GM10266 (cell line): ENCODE measurements at regions not wholly inside any gene's neighbourhood (a gene's known extent, or its start where the extent isn't known, plus 50 kb on each side); places are given as distances from the start of the nearest gene placed in this dataset.

ENCODE experiments used
- DNase-seq: peaks from one replicate; pipeline ENCODE4 v3.0.0; 2012; ENCODE audit errors: extremely low spot score
- TF ChIP-seq, protein P1 (sequence below): IDR thresholded peaks from 2 replicates; pipeline ENCODE4 v1.5.1; 2012; ENCODE audit warnings: mild to moderate bottlenecking, low read depth; ENCODE audit not compliant: control insufficient read depth, insufficient read depth; ENCODE audit errors: missing control alignments

DNA sequence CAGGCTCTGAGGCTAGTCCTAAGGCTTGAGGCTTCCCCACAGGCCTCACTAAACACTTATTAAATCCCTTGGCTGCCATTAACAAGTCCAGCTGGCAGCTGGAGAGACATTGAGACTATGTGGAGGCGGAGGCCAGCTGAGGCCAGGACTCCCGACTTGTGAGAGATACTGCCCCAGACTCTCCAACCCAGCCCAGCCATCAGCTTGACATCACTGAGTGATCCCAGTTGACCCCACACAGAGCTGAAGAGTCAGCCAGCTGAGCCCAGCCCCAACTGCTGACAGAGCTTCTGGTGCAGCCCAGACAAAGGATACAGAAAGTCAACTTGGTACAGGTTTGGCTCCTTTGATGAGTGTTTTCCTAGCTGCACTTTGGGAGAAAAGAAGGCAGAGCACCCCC, 343.1 kb downstream of the C16orf95 start:
- no peak for DNase-seq
- TF ChIP-seq, protein P1, sequence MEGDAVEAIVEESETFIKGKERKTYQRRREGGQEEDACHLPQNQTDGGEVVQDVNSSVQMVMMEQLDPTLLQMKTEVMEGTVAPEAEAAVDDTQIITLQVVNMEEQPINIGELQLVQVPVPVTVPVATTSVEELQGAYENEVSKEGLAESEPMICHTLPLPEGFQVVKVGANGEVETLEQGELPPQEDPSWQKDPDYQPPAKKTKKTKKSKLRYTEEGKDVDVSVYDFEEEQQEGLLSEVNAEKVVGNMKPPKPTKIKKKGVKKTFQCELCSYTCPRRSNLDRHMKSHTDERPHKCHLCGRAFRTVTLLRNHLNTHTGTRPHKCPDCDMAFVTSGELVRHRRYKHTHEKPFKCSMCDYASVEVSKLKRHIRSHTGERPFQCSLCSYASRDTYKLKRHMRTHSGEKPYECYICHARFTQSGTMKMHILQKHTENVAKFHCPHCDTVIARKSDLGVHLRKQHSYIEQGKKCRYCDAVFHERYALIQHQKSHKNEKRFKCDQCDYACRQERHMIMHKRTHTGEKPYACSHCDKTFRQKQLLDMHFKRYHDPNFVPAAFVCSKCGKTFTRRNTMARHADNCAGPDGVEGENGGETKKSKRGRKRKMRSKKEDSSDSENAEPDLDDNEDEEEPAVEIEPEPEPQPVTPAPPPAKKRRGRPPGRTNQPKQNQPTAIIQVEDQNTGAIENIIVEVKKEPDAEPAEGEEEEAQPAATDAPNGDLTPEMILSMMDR = no peak

- TF ChIP-seq, protein P1 = no peak
- no peak for DNase-seq
Measured at GRCh38 chr16:86975445-86975844, 341.7 kb downstream of the C16orf95 start.

GRCh38 chr16:86977076-86977676, 340.0 kb downstream of the C16orf95 start:
- no peak for DNase-seq
- TF ChIP-seq, protein P1 = no peak

DNA sequence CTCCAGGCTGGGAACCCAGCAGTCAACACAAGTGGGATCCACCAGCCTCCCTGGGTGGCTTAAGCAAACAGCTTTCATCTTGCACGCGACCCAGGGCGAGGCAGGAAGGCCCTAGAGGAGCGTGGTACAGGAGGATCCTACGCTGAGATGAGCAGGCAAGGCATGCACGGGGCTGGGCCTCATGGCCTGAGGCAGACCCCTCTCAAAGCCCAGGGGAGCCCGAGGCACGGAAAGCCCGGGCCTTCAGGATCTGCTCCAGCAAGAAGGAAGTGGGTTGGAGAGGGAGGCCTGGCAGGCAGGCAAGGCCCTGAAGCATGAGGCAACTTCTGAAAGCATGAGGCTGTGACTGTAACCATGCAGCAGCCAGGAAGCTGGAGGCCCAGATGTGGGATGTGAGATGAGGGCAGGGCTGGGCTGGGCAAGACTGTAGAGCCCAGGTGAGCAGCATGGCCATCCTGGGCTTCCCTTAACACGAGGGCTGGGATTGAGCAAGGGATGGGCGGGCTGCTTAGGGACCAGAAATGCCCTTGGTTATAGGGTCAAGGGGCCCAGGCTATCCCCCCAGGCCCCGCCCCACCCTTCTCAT, 338.7 kb downstream of the C16orf95 start:
- DNase-seq = no peak
- TF ChIP-seq, protein P1 = no peak

DNA sequence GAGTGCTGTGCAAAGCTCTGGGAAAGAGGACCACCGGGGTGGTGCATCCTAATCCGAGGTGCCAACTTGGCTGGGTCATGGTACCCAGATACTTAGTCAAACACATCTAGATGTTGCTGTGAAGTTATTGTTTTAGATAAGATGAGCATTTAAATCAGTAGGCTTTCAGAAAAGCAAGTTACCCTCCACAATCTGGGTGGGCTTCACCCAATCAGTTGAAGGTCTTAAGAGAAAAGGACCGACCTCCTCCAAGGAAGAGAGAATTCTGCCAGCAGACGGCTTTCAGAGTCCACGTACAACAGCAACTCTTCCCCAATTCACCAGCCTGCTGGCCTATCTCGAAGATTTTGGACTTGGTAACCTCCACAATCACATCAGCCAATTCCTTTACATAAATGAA, 338.1 kb downstream of the C16orf95 start:
- no peak for DNase-seq
- TF ChIP-seq, protein P1 = no peak

DNA sequence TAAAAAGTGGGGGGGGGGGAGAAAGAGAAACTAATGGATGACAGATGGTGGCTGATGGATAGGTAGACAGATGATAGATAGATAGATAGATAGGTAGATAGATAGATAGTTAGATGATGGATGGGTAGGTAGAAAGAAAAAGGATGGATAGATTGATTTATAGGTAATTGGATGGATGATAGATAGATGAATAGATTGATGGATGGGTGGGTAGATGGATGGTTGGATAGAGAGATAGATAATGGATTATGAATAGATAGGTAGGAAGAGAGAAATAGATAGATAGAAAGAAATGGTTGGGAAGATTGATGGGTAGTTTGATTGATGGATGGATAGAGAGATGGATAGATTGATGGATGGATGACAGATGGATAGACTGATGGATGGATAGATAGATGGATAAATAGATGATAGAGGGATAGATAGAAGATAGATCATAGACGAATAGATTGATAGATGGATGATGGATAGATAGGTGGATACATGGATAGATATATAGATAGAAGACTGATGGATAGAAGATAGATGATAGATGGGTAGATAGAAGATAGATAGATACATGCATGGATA, 337.1 kb downstream of the C16orf95 start:
- DNase-seq = no peak

More for the DNA sequence above, 337.1 kb downstream of the C16orf95 start:
- TF ChIP-seq, protein P1 = no peak
